ENCODE measurements at regions not wholly inside any gene's neighbourhood (a gene's known extent, or its start where the extent isn't known, plus 50 kb on each side); places are given as distances from the start of the nearest gene placed in this dataset.

- no peak for DNase-seq
Measured at GRCh38 chr6:168896321-168896720, 357.3 kb downstream of the THBS2 start.

GRCh38 chr6:168895102-168895812 is 358.4 kb downstream of the THBS2 start:
- peak; percentile 83 to 85 for DNase-seq

GRCh38 chr6:168892031-168892430 is 361.6 kb downstream of the THBS2 start:
- no peak for DNase-seq

GRCh38 chr6:168890981-168891365 is 362.7 kb downstream of the THBS2 start:
- DNase-seq = no peak

- no peak for DNase-seq
Measured at GRCh38 chr6:168890306-168890980, 363.2 kb downstream of the THBS2 start.

- DNase-seq = no peak
Measured at GRCh38 chr6:168888786-168889345, 364.8 kb downstream of the THBS2 start.

- DNase-seq = no peak
Measured at GRCh38 chr6:168888102-168888501, 365.5 kb downstream of the THBS2 start.

GRCh38 chr6:168887621-168888020 is 366.0 kb downstream of the THBS2 start:
- DNase-seq = no peak

GRCh38 chr6:168886964-168887363 is 366.7 kb downstream of the THBS2 start:
- DNase-seq = no peak

- no peak for DNase-seq
Measured at GRCh38 chr6:168885751-168886742, 367.6 kb downstream of the THBS2 start.

GRCh38 chr6:168885196-168885595 is 368.4 kb downstream of the THBS2 start:
- DNase-seq = no peak

GRCh38 chr6:168884646-168885086 is 369.0 kb downstream of the THBS2 start:
- DNase-seq = peak; percentile 82 to 83

- no peak for DNase-seq
Measured at GRCh38 chr6:168884050-168884645, 369.5 kb downstream of the THBS2 start.

- DNase-seq = no peak
Measured at GRCh38 chr6:168883410-168884049, 370.1 kb downstream of the THBS2 start.

GRCh38 chr6:168880271-168880670 is 373.4 kb downstream of the THBS2 start:
- DNase-seq = no peak

GRCh38 chr6:168877821-168878282 is 375.8 kb downstream of the THBS2 start:
- no peak for DNase-seq

- no peak for DNase-seq
Measured at GRCh38 chr6:168876956-168877355, 376.7 kb downstream of the THBS2 start.

GRCh38 chr6:168875811-168876576 is 377.7 kb downstream of the THBS2 start:
- no peak for DNase-seq

GRCh38 chr6:168874637-168875036 is 379.0 kb downstream of the THBS2 start:
- no peak for DNase-seq

GRCh38 chr6:168873278-168874190 is 380.1 kb downstream of the THBS2 start:
- no peak for DNase-seq
